SJSA1 (cell line): ENCODE measurements at regions not wholly inside any gene's neighbourhood (a gene's known extent, or its start where the extent isn't known, plus 50 kb on each side); places are given as distances from the start of the nearest gene placed in this dataset.

Experiments used
- DNase-seq, 2 experiments: peaks; one replicate each; pipeline ENCODE4 v3.0.0-alpha.2; 2015 to 2020; ENCODE audit warnings: low spot score in 2 of 2, low read depth in 1 of 2
- H3K27ac ChIP-seq: fragments of 250-450 bp; sonication (Bioruptor Pico); 2 replicates; pipeline ENCODE4 v1.5.1; 2020; ENCODE audit warnings: mild to moderate bottlenecking, moderate library complexity
- H3K27me3 ChIP-seq: fragments of 250-450 bp; sonication (Bioruptor Pico); replicated peaks from 2 replicates; pipeline ENCODE4 v1.5.1; 2020; ENCODE audit warnings: mild to moderate bottlenecking, moderate library complexity
- H3K36me3 ChIP-seq: fragments of 250-450 bp; sonication (Bioruptor Pico); 2 replicates; pipeline ENCODE4 v1.5.1; 2020; ENCODE audit warnings: mild to moderate bottlenecking
- H3K4me1 ChIP-seq: fragments of 250-450 bp; sonication (Bioruptor Pico); replicated peaks from 2 replicates; pipeline ENCODE4 v1.6.1; 2021; ENCODE audit warnings: mild to moderate bottlenecking
- H3K4me3 ChIP-seq: fragments of 250-450 bp; sonication (Bioruptor Pico); 2 replicates; pipeline ENCODE4 v1.5.1; 2020; ENCODE audit warnings: mild to moderate bottlenecking
- H3K9me3 ChIP-seq: fragments of 250-450 bp; sonication (Bioruptor Pico); replicated peaks from 2 replicates; pipeline ENCODE4 v1.5.1; 2020; ENCODE audit warnings: mild to moderate bottlenecking

DNA sequence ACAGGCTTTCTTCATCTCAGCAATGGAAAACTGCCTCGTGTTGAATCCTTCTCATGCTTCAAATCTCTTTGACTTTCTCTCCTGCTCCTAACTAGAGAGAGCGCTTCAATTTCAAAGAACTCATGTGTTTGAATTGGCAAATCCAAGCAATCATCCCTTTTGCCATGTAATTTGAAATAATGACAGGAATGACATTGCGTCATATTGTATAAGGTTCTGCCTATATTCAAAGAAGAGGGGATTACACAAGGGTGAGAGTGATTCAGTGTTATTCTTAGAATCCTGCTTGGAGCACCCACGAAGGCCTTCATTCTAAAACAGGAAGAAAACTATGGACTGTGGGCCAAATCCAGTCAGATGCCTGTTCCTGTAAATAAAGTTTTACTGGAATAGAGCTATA lies 720.6 kb downstream of the JRKL start:
- H3K4me3 ChIP-seq, result no peak overlapping the region
- no peak for DNase-seq
- H3K36me3 ChIP-seq, result no peaks in the 10 kb centered on the region
- H3K4me1 ChIP-seq, result no peaks in the 10 kb centered on the region
- H3K9me3 ChIP-seq, result no peaks in the 10 kb centered on the region
- H3K27me3 ChIP-seq, result no peaks in the 10 kb centered on the region
- H3K27ac ChIP-seq, result no peak overlapping the region

DNA sequence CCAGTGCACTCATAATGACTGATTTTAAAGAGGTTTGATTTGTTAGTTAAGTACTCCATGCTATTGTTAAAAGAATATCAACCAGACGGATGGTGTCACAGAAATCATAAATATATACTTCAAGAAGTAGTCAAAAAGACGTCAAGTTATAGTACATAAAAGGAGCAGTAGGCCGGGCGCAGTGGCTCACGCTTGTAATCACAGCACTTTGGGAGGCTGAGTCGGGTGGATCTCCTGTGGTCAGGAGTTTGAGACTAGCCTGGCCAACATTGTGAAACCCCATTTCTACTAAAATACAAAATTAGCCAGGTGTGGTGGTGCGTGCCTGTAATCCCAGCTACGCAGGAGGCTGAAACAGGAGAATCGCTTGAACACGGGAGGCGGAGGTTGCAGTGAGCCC lies 721.7 kb downstream of the JRKL start:
- no peak for DNase-seq

DNA sequence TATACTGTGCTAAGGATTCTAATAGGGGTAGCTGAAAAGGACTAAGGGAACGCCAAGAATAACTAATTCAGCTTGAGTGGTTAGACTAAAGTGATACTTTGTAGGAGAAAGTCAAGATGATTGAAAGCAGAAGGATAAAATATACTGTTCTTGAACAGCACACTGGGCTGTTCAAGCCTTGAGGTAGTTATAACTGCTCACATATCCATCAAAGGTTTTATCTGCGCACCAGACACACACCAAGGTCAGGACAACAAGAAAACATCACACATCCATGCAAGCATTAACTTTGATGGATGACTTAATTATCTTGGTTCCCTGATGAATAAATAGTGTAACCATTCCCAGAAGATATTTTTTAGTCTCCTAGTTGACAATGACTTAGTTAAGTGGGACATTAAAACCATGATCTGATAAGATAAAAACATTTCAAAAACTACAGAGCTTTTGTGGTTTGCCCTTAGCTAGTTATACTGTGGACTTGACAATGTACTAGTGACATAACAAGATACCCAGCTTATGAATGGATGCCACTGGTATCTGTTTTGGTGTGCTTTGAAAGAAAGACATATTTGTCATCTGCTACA lies 728.9 kb downstream of the JRKL start:
- no peak overlapping the region for H3K4me3 ChIP-seq
- H3K27me3 ChIP-seq, result no peaks in the 10 kb centered on the region
- no peak overlapping the region for H3K27ac ChIP-seq
- H3K9me3 ChIP-seq, result no peaks in the 10 kb centered on the region
- DNase-seq, result no peak
- H3K36me3 ChIP-seq, result no peaks in the 10 kb centered on the region
- no peaks in the 10 kb centered on the region for H3K4me1 ChIP-seq

More for the DNA sequence above, 721.7 kb downstream of the JRKL start:
- Histone ChIP-seq H3K4me3 (no peak overlapping the region), H3K36me3 (no peaks in the 10 kb centered on the region), H3K27me3 (no peaks in the 10 kb centered on the region), H3K27ac (no peak overlapping the region), H3K9me3 (no peaks in the 10 kb centered on the region), H3K4me1 (no peaks in the 10 kb centered on the region)

GRCh38 chr11:97123237-97123636 lies 733.4 kb downstream of the JRKL start:
- no peaks in the 10 kb centered on the region for H3K4me1 ChIP-seq
- no peaks in the 10 kb centered on the region for H3K36me3 ChIP-seq
- DNase-seq, result no peak
- H3K4me3 ChIP-seq, result no peak overlapping the region
- no peaks in the 10 kb centered on the region for H3K27me3 ChIP-seq
- H3K27ac ChIP-seq, result no peak overlapping the region
- H3K9me3 ChIP-seq, result no peaks in the 10 kb centered on the region

DNA sequence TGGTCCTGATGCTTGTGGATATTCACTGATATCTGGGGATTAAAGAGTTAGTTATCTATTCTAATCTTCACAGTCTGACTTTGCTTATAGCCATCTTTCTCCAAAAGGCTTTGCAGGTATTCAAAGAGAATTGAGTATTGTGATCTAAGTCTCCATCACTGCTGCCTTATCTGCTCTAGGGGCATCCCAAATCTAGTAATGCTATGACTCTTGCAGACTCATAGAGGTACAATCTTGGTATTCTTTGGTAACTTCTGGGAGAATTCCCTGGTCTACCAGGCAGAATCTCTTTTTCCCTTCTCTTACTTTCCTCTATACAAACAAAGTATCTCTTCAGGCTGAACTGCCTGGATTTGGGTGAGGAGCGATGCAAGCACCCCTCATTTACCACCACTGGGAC lies 746.3 kb downstream of the JRKL start:
- H3K27ac ChIP-seq, result no peak overlapping the region
- DNase-seq, result no peak
- no peaks in the 10 kb centered on the region for H3K4me1 ChIP-seq
- no peak overlapping the region for H3K4me3 ChIP-seq
- no peaks in the 10 kb centered on the region for H3K9me3 ChIP-seq
- H3K27me3 ChIP-seq, result no peaks in the 10 kb centered on the region
- no peaks in the 10 kb centered on the region for H3K36me3 ChIP-seq

- Histone ChIP-seq H3K27me3 (no peaks in the 10 kb centered on the region), H3K9me3 (no peaks in the 10 kb centered on the region), H3K4me3 (no peak overlapping the region), H3K36me3 (no peaks in the 10 kb centered on the region), H3K4me1 (no peaks in the 10 kb centered on the region), H3K27ac (no peak overlapping the region)
- peak in 1 of 2 experiments; percentile 0 for DNase-seq
Measured at GRCh38 chr11:97140885-97141494, 751.2 kb downstream of the JRKL start.

GRCh38 chr11:97143463-97143862 lies 753.6 kb downstream of the JRKL start:
- DNase-seq, result no peak
- Histone ChIP-seq H3K9me3 (no peaks in the 10 kb centered on the region), H3K4me1 (no peaks in the 10 kb centered on the region), H3K27ac (no peak overlapping the region), H3K4me3 (no peak overlapping the region), H3K27me3 (no peaks in the 10 kb centered on the region), H3K36me3 (no peaks in the 10 kb centered on the region)

DNA sequence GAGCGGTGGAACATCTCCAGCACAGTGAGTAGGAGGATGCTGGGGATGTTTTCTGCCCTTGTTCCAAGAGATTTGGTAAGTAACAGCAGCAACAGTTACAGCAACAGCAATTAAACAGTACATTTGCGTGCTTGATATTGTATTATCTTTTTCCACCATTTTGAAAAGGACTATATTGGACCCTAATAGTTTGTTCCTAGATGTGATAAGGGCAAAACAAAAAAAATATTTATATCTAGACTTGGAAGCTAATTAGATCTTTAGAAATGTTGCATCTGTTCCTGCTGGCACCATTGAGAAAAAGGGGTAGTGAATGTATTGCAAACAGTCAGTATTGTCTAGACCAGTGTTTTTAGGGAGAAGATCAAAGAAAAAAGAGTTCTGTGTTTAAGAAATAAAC lies 759.9 kb downstream of the JRKL start:
- no peak overlapping the region for H3K27ac ChIP-seq
- H3K27me3 ChIP-seq, result no peaks in the 10 kb centered on the region
- H3K4me3 ChIP-seq, result no peak overlapping the region
- DNase-seq, result no peak
- H3K36me3 ChIP-seq, result no peaks in the 10 kb centered on the region
- no peaks in the 10 kb centered on the region for H3K9me3 ChIP-seq
- H3K4me1 ChIP-seq, result no peaks in the 10 kb centered on the region

- DNase-seq, result no peak
- H3K27ac ChIP-seq, result no peak overlapping the region
Measured at GRCh38 chr11:97157221-97157740, 767.5 kb downstream of the JRKL start.

DNA sequence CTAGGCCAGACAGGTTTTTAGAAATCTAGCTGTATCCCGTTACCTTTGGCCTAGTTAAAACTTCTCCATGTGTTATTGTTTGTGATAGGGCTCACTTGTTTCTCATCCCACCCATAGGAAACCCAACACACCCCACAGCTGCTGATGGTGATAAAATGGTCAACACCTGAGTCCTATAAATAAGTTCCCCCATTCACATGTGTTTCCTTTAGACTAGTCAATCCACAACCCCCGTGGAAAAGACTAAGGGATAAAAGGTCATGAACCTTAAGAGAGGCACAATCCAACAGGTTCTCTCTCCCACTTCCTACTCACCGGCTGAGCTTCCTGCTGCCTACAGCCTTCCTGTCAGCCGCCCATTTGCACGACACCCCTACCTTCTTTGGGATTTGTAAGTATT lies 768.4 kb downstream of the JRKL start:
- Histone ChIP-seq H3K27ac (no peak overlapping the region), H3K9me3 (no peaks in the 10 kb centered on the region), H3K27me3 (no peaks in the 10 kb centered on the region), H3K4me1 (no peaks in the 10 kb centered on the region), H3K4me3 (no peak overlapping the region), H3K36me3 (no peaks in the 10 kb centered on the region)
- DNase-seq, result no peak

More at GRCh38 chr11:97157221-97157740, 767.5 kb downstream of the JRKL start:
- H3K36me3 ChIP-seq, result no peaks in the 10 kb centered on the region
- H3K4me3 ChIP-seq, result no peak overlapping the region
- H3K27me3 ChIP-seq, result no peaks in the 10 kb centered on the region
- no peaks in the 10 kb centered on the region for H3K4me1 ChIP-seq
- H3K9me3 ChIP-seq, result no peaks in the 10 kb centered on the region

DNA sequence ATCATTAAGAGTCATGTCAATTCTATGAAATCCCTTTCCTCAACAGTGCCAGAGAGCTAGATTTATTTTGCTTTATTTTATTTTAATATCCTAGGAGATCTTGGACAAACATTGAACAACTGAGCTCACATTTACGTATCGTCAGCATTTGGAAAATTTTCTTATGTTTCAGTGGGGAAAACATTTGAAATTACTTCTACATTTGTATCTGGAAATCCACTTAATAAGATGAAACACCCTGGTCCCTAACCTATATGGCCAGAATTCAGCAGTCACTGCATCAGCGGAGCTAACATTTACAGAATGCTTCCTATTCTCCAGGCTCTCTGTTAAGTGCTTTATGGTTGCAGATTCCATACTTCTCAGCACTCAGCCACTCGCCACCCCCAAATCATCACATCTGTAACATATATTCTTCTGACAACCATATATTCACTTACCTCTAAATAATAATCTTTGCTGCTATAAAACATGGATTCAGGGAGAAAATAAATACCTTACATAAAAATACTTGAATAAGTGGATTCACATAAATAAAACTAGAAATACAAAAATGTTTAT lies 773.9 kb downstream of the JRKL start:
- DNase-seq, result no peak
- Histone ChIP-seq H3K27ac (no peak overlapping the region), H3K36me3 (no peaks in the 10 kb centered on the region), H3K27me3 (no peaks in the 10 kb centered on the region), H3K4me3 (no peak overlapping the region), H3K9me3 (no peaks in the 10 kb centered on the region), H3K4me1 (no peaks in the 10 kb centered on the region)

- DNase-seq, result no peak
- H3K4me1 ChIP-seq, result no peaks in the 10 kb centered on the region
Measured at GRCh38 chr11:97201743-97202612, 812.2 kb downstream of the JRKL start.

GRCh38 chr11:97202613-97203292 lies 812.9 kb downstream of the JRKL start:
- Histone ChIP-seq H3K36me3 (no peaks in the 10 kb centered on the region), H3K9me3 (no peaks in the 10 kb centered on the region), H3K4me3 (no peak overlapping the region), H3K27ac (no peak overlapping the region), H3K27me3 (no peaks in the 10 kb centered on the region), H3K4me1 (no peaks in the 10 kb centered on the region)
- DNase-seq, result no peak

More at GRCh38 chr11:97201743-97202612, 812.2 kb downstream of the JRKL start:
- H3K36me3 ChIP-seq, result no peaks in the 10 kb centered on the region
- no peaks in the 10 kb centered on the region for H3K9me3 ChIP-seq
- H3K27ac ChIP-seq, result no peak overlapping the region
- no peak overlapping the region for H3K4me3 ChIP-seq
- no peaks in the 10 kb centered on the region for H3K27me3 ChIP-seq
